ENCODE measurements at regions not wholly inside any gene's neighbourhood (a gene's known extent, or its start where the extent isn't known, plus 50 kb on each side); places are given as distances from the start of the nearest gene placed in this dataset.

GRCh38 chr14:66041582-66041981 lies 444.6 kb upstream of the CCDC196 start:
- Histone ChIP-seq H3K27ac (no peak overlapping the region), H3K4me1 (replicated peaks in 1 of 2) (peaks cover 3 to 7% of the 10 kb centered on the region in 2 donors), H3K36me3 (replicated peaks in 1 of 2) (no peaks in the 10 kb centered on the region), H3K9me3 (replicated peaks in 1 of 3) (no peaks in the 10 kb centered on the region), H3K4me3 (no peak overlapping the region), H3K27me3 (no peaks in the 10 kb centered on the region)
- no peak for DNase-seq
- no peak for TF ChIP-seq CTCF (IDR thresholded peaks at IDR 0.05)
- no peak for TF ChIP-seq POLR2A (IDR thresholded peaks at IDR 0.05)
- 86 to 92% (median 91%) methylated on average over 6 of the region's 6 CpGs for WGBS, 4 donors
- intact Hi-C loops (cut with DNase I) = no loop called here

- no peaks in the 10 kb centered on the region for H3K9me3 ChIP-seq (replicated peaks in 1 of 3)
- H3K4me1 ChIP-seq (replicated peaks in 1 of 2) = no peaks in the 10 kb centered on the region
- TF ChIP-seq POLR2A (IDR thresholded peaks at IDR 0.05) (no peak), CTCF (IDR thresholded peaks at IDR 0.05) (no peak)
- no peak overlapping the region for H3K4me3 ChIP-seq
- no peak for DNase-seq
- no peaks in the 10 kb centered on the region for H3K27me3 ChIP-seq
- H3K27ac ChIP-seq = no peak overlapping the region
- intact Hi-C loops (cut with DNase I) = no loop called here
- H3K36me3 ChIP-seq (replicated peaks in 1 of 2) = no peaks in the 10 kb centered on the region
Measured at GRCh38 chr14:66043921-66044320, 442.2 kb upstream of the CCDC196 start.

GRCh38 chr14:66045572-66046021 lies 440.6 kb upstream of the CCDC196 start:
- TF ChIP-seq CTCF (IDR thresholded peaks at IDR 0.05) = no peak
- no peak for TF ChIP-seq POLR2A (IDR thresholded peaks at IDR 0.05)
- peak in 1 of 7 donors; percentile 2 for DNase-seq
- intact Hi-C loops (cut with DNase I) = no loop called here
- Histone ChIP-seq H3K4me3 (no peak overlapping the region), H3K4me1 (replicated peaks in 1 of 2) (no peaks in the 10 kb centered on the region), H3K36me3 (replicated peaks in 1 of 2) (no peaks in the 10 kb centered on the region), H3K9me3 (replicated peaks in 1 of 3) (no peaks in the 10 kb centered on the region), H3K27ac (no peak overlapping the region), H3K27me3 (no peaks in the 10 kb centered on the region)
- 74 to 90% (median 79%) methylated on average over 3 to 7 of the region's 7 CpGs for WGBS, 4 donors

- Histone ChIP-seq H3K9me3 (replicated peaks in 1 of 3) (no peaks in the 10 kb centered on the region), H3K27ac (no peak overlapping the region), H3K4me3 (no peak overlapping the region), H3K4me1 (replicated peaks in 1 of 2) (no peaks in the 10 kb centered on the region), H3K27me3 (no peaks in the 10 kb centered on the region), H3K36me3 (replicated peaks in 1 of 2) (no peaks in the 10 kb centered on the region)
- intact Hi-C loops (cut with DNase I) = no loop called here
- DNase-seq = no peak
- 46 to 100% (median 92%) methylated on average over 1 of the region's 1 CpG for WGBS, 4 donors
- TF ChIP-seq POLR2A (IDR thresholded peaks at IDR 0.05) = no peak
- TF ChIP-seq CTCF (IDR thresholded peaks at IDR 0.05) = no peak
Measured at GRCh38 chr14:66046035-66046434, 440.1 kb upstream of the CCDC196 start.
